Uterus (tissue), 2 donors: ENCODE measurements at regions not wholly inside any gene's neighbourhood (a gene's known extent, or its start where the extent isn't known, plus 50 kb on each side); places are given as distances from the start of the nearest gene placed in this dataset.
"Not testable (repeated sequence)": the region's sequence is repeated elsewhere in the genome, so short reads cannot be mapped to it uniquely, and the experiment has no call there.

Experiments
- CTCF ChIP-seq, 4 experiments: fragments of 200-600 bp in 2 of 4; fragments of 450-650 bp in 2 of 4; sonication (generic) in 2 of 4; IDR thresholded peaks; one replicate each; pipeline ENCODE4 v1.5.1; 2016 to 2019; ENCODE audit warnings: antibody characterized with exemption in 4 of 4, mild to moderate bottlenecking in 2 of 4, moderate library complexity in 1 of 4
- POLR2A ChIP-seq, 2 donors: fragments of 450-650 bp; IDR thresholded peaks; one replicate each; pipeline ENCODE4 v1.6.1; 2016; ENCODE audit warnings: antibody characterized with exemption in 2 of 2, mild to moderate bottlenecking in 1 of 2, moderate library complexity in 1 of 2

GRCh38 chr21:13934887-13935342 is 275.8 kb downstream of the LIPI start:
- not testable (repeated sequence) for TF ChIP-seq CTCF, POLR2A (IDR thresholded peaks at IDR 0.05)
